ENCODE measurements at regions not wholly inside any gene's neighbourhood (a gene's known extent, or its start where the extent isn't known, plus 50 kb on each side); places are given as distances from the start of the nearest gene placed in this dataset.
"Not testable (repeated sequence)": the region's sequence is repeated elsewhere in the genome, so short reads cannot be mapped to it uniquely, and the experiment has no call there.

GRCh38 chr18:5717256-5717655 is 173.5 kb upstream of the EPB41L3 start:
- no peak for DNase-seq

- no peak for DNase-seq
These were observed 166.9 kb upstream of the EPB41L3 start for GRCh38 chr18:5710676-5711075.

- DNase-seq: no peak
These were observed 166.4 kb upstream of the EPB41L3 start for GRCh38 chr18:5710235-5710634.

- no peak for DNase-seq
These were observed 165.8 kb upstream of the EPB41L3 start for GRCh38 chr18:5709476-5710095.

- DNase-seq: no peak
These were observed 163.8 kb upstream of the EPB41L3 start for GRCh38 chr18:5707586-5707985.

GRCh38 chr18:5705393-5705792 is 161.6 kb upstream of the EPB41L3 start:
- DNase-seq: no peak

- no peak for DNase-seq
These were observed 161.1 kb upstream of the EPB41L3 start for GRCh38 chr18:5704847-5705246.

GRCh38 chr18:5702016-5702415 is 158.2 kb upstream of the EPB41L3 start:
- DNase-seq: not testable (repeated sequence)

- peak; percentile 69 for DNase-seq
These were observed 150.0 kb upstream of the EPB41L3 start for GRCh38 chr18:5693699-5694294.

- DNase-seq: no peak
These were observed 135.1 kb upstream of the EPB41L3 start for GRCh38 chr18:5678779-5679406.

- no peak for DNase-seq
These were observed 134.5 kb upstream of the EPB41L3 start for GRCh38 chr18:5678278-5678677.

GRCh38 chr18:5673616-5674015 is 129.8 kb upstream of the EPB41L3 start:
- no peak for DNase-seq

GRCh38 chr18:5669585-5669984 is 125.8 kb upstream of the EPB41L3 start:
- no peak for DNase-seq

GRCh38 chr18:5668087-5668715 is 124.4 kb upstream of the EPB41L3 start:
- no peak for DNase-seq

- DNase-seq: no peak
These were observed 123.6 kb upstream of the EPB41L3 start for GRCh38 chr18:5667356-5667755.

GRCh38 chr18:5662586-5663090 is 118.8 kb upstream of the EPB41L3 start:
- no peak for DNase-seq

GRCh38 chr18:5661179-5661578 is 117.4 kb upstream of the EPB41L3 start:
- no peak for DNase-seq

- DNase-seq: no peak
These were observed 110.0 kb upstream of the EPB41L3 start for GRCh38 chr18:5653802-5654201.

- DNase-seq: no peak
These were observed 107.9 kb upstream of the EPB41L3 start for GRCh38 chr18:5651736-5652135.

GRCh38 chr18:5649439-5649838 is 105.6 kb upstream of the EPB41L3 start:
- DNase-seq: no peak

GRCh38 chr18:5646739-5647138 is 102.9 kb upstream of the EPB41L3 start:
- DNase-seq: no peak

- no peak for DNase-seq
These were observed 99.5 kb upstream of the EPB41L3 start for GRCh38 chr18:5643288-5643687.

- DNase-seq: no peak
These were observed 97.1 kb upstream of the EPB41L3 start for GRCh38 chr18:5640939-5641338.

GRCh38 chr18:5639131-5639530 is 95.3 kb upstream of the EPB41L3 start:
- no peak for DNase-seq
